ENCODE measurements at regions not wholly inside any gene's neighbourhood (a gene's known extent, or its start where the extent isn't known, plus 50 kb on each side); places are given as distances from the start of the nearest gene placed in this dataset.

DNA sequence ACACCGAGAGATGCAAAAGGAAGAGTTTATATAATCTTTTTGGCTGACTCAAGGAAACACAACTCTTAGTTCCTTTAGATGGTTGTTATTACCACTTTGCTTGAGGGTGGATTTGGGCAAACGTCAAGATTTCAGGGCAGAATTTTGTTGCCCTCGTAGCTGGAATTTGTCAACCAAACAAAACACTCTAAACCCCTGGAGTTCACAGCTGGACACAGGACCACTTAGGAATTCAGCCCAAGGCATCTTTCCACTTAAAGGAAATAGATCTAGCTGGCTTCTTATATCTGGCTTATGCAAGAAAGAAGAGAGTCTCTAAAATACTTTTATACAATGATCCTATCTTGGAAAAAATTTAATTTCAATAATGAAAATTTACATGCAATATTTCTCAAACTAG is 237.8 kb upstream of the LRIG3 start:
- H3K4me3 ChIP-seq (replicated peaks; ENCODE audit: low read depth, low read length): no peak overlapping the region
- DNase-seq (ENCODE audit: extremely low read depth, low read depth): no peak
- TF ChIP-seq, protein P1, sequence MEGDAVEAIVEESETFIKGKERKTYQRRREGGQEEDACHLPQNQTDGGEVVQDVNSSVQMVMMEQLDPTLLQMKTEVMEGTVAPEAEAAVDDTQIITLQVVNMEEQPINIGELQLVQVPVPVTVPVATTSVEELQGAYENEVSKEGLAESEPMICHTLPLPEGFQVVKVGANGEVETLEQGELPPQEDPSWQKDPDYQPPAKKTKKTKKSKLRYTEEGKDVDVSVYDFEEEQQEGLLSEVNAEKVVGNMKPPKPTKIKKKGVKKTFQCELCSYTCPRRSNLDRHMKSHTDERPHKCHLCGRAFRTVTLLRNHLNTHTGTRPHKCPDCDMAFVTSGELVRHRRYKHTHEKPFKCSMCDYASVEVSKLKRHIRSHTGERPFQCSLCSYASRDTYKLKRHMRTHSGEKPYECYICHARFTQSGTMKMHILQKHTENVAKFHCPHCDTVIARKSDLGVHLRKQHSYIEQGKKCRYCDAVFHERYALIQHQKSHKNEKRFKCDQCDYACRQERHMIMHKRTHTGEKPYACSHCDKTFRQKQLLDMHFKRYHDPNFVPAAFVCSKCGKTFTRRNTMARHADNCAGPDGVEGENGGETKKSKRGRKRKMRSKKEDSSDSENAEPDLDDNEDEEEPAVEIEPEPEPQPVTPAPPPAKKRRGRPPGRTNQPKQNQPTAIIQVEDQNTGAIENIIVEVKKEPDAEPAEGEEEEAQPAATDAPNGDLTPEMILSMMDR (IDR thresholded peaks at IDR 0.05; ENCODE audit: low read depth, low read length, missing control alignments): no peak

DNA sequence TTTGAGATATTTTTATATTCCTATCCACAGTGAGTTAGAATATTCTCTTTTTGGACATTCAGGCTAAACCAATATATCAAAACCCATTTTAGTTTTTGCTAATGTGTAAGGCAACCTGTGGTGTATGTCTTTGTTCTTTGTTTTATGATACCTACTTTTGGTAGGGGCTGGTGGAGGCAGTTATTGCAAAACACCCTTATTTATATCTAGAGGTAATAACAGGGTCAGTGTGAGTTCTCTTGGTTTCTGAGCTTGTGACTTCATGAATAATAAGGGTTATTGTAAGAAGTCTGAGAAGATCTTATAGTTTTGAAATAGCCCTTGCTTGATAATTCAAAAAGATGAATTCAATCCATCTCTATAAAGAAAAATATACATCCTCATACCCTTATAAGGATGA is 235.1 kb upstream of the LRIG3 start:
- no peak overlapping the region for H3K4me3 ChIP-seq (replicated peaks; ENCODE audit: low read depth, low read length)
- TF ChIP-seq, protein P1 (IDR thresholded peaks at IDR 0.05; ENCODE audit: low read depth, low read length, missing control alignments): no peak
- no peak for DNase-seq (ENCODE audit: extremely low read depth, low read depth)

DNA sequence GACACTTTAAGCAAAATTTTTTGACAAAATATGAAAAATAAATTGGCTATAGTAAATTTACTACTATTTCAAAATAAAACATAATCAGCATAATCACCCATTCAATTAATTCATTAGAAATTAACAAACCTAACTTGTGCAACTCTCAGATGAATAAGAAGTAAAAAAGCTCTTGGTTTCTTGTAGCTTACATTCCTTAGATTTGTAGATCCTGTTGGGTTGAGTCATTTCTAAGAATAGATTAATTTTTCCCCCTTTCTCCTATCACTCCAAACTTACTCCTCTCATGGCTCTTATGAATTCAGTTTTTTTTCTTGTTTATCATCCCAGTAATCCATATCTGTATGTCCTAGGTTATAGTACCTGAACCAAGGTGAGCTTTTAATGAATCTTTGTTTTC is 230.9 kb upstream of the LRIG3 start:
- no peak for DNase-seq (ENCODE audit: extremely low read depth, low read depth)
- TF ChIP-seq, protein P1 (IDR thresholded peaks at IDR 0.05; ENCODE audit: low read depth, low read length, missing control alignments): no peak
- H3K4me3 ChIP-seq (replicated peaks; ENCODE audit: low read depth, low read length): no peak overlapping the region

DNA sequence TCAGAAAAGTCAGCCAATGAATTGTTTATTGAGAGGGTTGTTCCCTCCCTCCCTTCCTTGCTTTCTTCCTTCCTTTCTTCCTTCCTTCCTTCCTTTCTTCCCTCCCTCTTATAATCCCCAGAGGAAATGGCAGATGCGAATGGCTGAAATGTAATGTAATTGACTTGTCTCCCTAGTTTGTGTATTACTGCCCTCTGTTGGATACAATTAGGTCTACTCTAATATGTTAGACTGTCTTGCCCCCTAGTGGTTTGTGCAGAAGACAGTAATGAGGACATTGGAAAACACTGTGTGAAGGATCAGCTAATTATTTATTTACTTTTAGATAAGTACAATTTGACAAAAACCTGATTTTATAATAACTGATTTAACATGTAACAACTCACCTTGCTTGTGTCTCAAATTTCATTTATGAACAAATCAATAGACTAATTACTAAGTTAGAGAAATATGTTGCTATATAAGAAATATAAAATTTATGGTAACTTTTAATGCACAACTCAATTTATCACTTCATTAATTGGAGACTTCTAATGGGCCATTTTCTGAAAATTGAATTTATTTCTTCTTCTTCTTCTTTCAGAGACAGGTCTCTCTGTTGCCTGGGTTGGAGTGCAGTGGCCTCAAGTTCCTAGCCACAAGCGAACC is 229.8 kb upstream of the LRIG3 start:
- H3K4me3 ChIP-seq (replicated peaks; ENCODE audit: low read depth, low read length): no peak overlapping the region
- TF ChIP-seq, protein P1 (IDR thresholded peaks at IDR 0.05; ENCODE audit: low read depth, low read length, missing control alignments): peak; percentile 73
- peak; percentile 72 for DNase-seq (ENCODE audit: extremely low read depth, low read depth)

DNA sequence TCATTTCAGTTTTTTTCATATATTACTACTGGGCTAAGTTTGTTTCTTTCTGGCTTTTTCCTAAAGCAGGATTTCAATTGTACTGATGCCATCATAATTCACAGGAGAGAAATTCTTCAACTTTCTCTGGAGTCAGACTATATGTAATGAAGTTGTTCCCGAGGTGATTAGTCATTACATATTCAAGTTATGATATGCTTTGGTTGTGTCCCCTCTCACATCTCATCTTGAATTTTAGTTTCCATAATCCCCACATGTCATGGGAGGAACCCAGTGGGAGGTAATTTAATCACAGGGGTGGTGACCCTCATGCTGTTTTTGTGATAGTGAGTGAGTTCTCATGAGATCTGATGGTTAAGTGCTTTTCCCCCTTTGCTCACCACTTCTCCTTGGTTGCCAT is 227.5 kb upstream of the LRIG3 start:
- H3K4me3 ChIP-seq (replicated peaks; ENCODE audit: low read depth, low read length): no peak overlapping the region
- no peak for DNase-seq (ENCODE audit: extremely low read depth, low read depth)
- TF ChIP-seq, protein P1 (IDR thresholded peaks at IDR 0.05; ENCODE audit: low read depth, low read length, missing control alignments): no peak

DNA sequence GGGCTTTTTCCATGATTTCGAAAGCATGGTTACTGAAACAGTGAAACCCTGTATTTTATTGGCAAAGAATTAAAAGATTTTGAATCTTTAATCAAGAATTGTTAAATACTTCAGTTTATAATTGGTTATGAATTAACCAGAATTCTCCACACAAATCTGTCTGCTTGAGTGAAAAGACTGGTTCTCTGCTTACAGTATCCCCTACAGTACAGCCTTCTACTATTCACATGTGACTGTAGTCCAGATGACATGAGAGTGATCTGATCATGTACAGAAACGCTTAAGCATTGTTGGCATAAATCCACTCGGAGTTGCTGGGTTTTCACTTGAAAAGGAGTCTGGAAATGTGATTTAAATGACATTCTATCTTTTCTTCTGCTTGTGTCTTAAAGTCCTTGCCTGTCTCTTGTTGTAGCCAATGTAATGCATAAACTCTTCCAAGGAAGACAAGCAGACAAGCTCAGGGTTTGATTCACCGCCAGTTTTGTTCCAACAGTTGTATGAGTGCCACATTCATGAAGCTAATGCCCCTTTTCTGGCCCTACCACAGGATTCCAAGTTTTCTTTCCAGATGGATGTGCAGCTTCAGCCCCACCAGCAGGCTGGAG is 222.0 kb upstream of the LRIG3 start:
- TF ChIP-seq, protein P1 (IDR thresholded peaks at IDR 0.05; ENCODE audit: low read depth, low read length, missing control alignments): no peak
- DNase-seq (ENCODE audit: extremely low read depth, low read depth): no peak

More for the DNA sequence above, 222.0 kb upstream of the LRIG3 start:
- H3K4me3 ChIP-seq (replicated peaks; ENCODE audit: low read depth, low read length): no peak overlapping the region
